AG08395 (cell line): ENCODE measurements at regions not wholly inside any gene's neighbourhood (a gene's known extent, or its start where the extent isn't known, plus 50 kb on each side); places are given as distances from the start of the nearest gene placed in this dataset.
"Not testable (repeated sequence)": the region's sequence is repeated elsewhere in the genome, so short reads cannot be mapped to it uniquely, and the experiment has no call there.

Experiments
- DNase-seq: peaks from one replicate; pipeline ENCODE4 v3.0.0; 2012; ENCODE audit warnings: mixed read lengths, low spot score

GRCh38 chr4:67038228-67038566 is 507.1 kb downstream of the CENPC start:
- no peak for DNase-seq

- no peak for DNase-seq
Observed at GRCh38 chr4:67037504-67038227, 507.6 kb downstream of the CENPC start.

DNA sequence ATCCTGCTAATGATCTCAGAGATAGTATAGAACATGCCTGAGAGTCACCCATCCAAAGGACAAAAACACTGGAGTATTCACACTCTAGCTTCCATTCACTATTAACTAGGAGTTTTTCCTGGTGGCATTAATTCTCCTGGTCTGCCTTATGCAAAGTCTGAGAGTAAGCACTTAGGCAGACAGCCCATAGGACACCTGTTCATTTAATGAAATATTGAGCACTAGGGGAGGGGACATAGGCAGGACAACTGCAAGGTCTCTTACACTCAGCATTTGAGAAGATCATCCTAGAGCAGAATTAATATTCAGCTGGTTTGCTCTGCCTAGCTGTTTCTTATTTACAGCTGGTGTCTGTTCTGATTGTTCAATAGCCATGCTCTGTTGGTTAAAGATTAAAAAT is 508.5 kb downstream of the CENPC start:
- DNase-seq: no peak

GRCh38 chr4:67035986-67036385 is 509.3 kb downstream of the CENPC start:
- no peak for DNase-seq

DNA sequence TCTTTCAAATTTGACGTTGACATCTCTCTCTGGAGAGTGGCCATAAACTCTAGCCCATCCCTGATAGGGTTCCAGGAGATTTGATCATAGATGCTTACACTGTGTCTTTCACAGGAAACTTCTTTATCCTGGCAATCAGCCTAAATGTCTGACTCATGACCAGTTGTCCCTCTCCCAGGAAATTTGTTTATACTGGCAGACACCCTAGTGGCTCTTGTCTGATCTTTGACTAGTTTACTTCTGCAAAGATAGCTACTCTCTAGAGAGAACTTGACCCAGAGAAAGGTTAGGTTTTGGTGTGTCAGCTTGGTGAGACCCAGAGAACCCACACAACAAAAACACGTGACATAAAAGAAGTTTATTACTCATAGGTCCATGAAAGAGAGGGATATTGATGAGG is 509.8 kb downstream of the CENPC start:
- no peak for DNase-seq

DNA sequence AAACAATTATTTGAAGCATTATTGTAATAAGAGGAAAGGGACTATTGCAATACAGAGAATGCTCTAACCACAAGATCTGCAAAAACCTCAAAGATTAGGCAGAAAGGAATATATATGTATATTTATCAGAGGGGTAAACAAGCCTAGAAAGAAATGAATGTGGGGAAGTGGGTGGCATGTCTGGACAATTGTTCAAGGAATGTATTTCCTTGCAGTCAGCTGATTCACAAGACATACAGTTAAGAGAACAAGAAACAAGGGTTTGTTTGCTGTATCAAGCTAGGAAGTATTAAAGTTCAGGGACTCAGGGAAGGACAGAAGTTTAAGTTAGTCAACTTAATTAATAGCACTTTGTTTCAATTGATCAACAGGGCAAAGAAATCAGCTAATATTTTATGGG is 514.7 kb downstream of the CENPC start:
- DNase-seq: no peak

DNA sequence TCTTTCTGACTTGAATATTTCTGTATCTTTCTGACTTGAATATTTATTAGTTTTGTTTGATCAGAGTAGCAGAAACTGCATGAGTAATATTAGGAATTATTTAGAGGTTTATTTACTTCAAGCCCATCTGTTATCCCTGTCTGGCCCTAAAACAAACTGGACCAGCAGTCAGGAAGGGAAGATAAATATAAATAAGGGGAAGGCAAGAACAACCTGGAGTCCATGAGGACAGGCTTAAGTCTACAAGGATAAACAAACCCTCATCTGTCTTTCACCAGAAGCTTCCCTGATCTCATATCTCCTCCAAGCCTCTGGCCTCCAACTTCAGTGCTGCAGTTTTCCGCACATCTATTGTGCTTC is 524.9 kb downstream of the CENPC start:
- DNase-seq: no peak

DNA sequence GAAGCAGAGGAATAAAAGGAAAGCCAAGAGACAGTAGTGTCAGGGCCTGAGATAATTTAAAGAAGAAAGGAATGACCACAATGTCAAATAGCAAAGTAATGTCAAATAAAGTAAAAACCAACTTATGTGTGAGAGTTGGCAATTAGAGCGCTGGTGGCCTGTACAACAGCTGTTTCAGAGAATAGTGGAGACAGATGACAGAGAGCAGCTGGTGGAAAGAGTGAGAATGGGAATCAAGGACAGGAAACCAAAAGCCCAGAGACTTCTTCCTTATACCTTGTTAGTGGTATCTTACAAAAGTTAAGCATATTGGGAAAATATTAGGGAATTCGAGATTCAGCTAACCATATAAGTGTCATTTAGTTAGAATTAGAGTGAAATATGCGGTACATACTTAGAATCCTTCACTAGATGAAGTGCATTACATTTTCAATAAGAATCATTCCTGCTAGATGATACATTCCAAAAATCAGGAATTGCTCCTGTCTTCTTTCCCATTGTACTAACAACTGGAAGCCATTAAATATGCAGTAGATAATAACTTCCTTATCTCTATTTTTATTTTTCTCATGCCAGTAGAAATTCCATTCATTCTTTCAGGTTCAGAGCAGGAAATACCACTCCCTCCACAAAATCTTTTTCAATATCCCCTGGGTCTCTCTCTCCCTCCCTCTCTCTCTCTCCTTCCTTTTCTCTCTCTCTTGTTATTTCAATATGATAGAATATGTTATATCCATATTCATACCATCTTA is 525.4 kb downstream of the CENPC start:
- peak; percentile 0 for DNase-seq

- DNase-seq: no peak
Observed at GRCh38 chr4:67014592-67014991, 530.7 kb downstream of the CENPC start.

- no peak for DNase-seq
Observed at GRCh38 chr4:67006791-67007190, 538.5 kb downstream of the CENPC start.

DNA sequence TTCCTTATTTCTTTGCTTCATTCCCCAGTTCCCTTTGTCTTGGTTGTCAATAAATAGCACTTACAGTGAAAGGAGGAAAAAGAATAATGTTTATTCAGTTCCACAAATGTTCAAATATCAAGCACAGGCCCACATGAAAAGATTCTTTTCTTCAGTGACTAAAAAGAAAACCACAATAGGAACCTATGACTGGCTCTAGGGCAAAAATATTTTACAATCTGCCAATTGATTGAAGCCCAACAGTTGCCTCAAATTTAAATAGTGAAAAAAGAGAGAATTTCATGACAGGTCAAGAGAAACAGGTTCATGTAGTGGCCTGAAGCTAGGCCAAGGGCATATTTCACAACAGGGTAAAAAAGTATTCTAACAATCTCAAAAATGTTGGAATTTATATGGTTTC is 553.8 kb downstream of the CENPC start:
- no peak for DNase-seq

GRCh38 chr4:66974665-66975064 is 570.6 kb downstream of the CENPC start:
- DNase-seq: no peak

- DNase-seq: no peak
Observed at GRCh38 chr4:66972087-66972486, 573.2 kb downstream of the CENPC start.

DNA sequence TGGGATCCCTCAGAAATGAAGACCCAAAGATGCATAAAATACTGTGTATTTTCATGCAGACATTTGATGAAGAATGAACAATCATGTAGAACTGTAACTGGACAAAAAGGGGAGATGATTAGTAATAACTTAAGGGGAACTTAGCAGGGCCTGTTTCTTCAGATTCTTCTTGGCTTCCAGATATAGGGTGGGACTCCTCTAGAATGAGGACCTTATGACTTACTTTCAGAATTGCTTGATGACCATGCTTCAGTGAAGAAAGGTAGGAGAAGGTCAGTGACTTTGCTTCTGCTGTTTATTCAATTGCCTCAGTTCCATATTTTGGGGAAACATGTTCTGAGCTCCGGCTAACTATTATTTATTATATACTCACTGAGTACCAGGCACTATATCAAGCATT is 580.8 kb downstream of the CENPC start:
- DNase-seq: no peak

- no peak for DNase-seq
Observed at GRCh38 chr4:66963084-66963483, 582.2 kb downstream of the CENPC start.

DNA sequence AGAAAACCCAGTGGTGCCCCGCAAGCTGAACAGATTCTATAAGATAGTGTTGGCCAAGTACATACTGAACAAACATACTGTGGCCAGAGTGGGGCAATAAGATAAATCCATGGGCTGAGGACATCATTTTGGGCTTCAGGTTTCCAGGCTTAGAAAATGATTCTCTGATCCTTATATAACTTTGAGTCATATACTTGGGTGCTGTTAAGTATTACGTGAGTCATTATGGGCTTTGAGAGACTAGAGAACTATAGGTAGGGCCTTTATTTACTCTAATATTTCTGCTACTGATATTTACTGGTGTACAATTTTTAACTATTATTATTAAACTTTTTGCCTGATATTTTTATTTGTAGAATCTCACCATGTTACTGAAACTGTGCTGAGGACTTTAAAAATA is 586.1 kb downstream of the CENPC start:
- no peak for DNase-seq

DNA sequence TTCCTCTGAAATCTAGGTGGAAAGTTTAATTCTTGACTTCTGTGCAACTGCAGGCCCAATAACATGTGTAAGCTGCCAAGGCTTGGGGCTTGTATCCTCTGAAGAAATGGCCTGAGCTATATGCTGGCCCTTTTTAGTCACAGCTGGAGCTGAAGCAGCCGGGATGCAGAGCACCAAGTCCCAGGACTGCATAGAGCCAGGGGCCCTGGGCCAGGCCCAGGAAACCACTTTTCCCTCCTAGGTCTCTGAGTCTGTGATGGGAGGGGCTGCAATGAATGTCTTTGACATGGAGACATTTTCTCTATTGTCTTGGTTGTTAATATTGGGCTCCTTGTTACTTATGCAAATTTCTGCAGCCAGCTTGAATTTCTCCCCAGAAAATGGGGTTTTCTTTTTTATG is 588.5 kb downstream of the CENPC start:
- no peak for DNase-seq

- no peak for DNase-seq
Observed at GRCh38 chr4:66956426-66956825, 588.9 kb downstream of the CENPC start.

- DNase-seq: no peak
Observed at GRCh38 chr4:66955784-66956183, 589.5 kb downstream of the CENPC start.

DNA sequence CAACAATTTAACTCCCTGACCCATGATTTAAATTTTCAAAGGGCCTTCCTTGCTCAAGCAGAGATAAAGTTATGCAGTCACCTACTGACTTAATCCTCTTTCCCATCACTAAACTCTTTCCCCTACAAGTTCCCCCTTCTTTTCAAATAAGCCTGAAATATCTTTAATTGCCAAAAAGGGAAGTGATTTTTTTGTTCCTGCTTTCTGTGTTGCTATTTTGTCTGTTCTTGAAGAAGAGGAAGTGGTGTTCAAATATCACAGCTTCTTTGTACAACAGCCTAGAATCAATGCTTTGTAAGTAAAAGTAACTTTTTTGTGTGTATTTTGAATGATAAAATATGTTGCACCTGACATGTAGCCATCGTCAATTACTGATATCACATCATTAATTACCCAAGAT is 595.9 kb downstream of the CENPC start:
- DNase-seq: no peak

DNA sequence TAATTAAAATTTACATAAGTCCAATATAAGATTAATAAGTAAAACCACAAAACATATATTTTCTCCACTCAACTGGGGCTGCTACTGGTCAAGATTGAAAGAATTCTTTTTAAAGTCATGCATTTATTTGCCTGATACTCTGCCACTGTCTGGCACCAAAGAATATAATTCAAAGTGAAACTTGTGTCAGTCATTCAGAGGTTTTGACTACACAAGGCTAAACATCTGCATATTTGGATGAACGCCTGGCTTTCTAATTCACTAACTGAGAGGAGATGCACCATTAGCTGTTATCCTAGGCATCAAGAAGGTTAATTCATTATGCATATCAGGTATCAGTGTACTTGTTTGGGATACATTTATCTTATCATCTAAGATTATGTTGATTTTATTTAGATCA is 598.5 kb downstream of the CENPC start:
- DNase-seq: no peak

- no peak for DNase-seq
Observed at GRCh38 chr4:66943112-66943511, 602.2 kb downstream of the CENPC start.

- not testable (repeated sequence) for DNase-seq
Observed at GRCh38 chr4:66931981-66932380, 613.3 kb downstream of the CENPC start.

DNA sequence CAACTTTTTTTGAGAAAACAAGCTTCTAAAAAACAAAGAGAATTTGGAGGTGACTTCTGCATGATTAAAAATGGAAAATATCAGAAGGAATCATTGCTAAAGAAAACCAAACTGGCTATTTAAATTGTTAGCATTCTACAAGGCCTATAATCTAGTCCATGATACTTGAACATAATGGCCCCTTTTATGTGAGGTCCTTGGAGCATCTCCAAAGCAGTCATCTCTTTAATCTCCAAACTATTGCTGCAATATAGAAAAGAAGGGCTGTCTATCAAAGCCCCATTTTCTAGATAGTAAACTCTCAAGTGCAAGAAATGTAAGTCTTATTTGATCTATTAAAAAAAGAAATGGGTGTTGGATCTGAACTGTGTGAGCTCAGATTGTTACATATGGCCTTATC is 615.1 kb downstream of the CENPC start:
- no peak for DNase-seq
